GM23338 (cell line): ENCODE measurements at regions not wholly inside any gene's neighbourhood (a gene's known extent, or its start where the extent isn't known, plus 50 kb on each side); places are given as distances from the start of the nearest gene placed in this dataset.

Source experiments
- ATAC-seq: fragments of 200-7000 bp; cut with Tn5 transposase; 3 replicates; pipeline ENCODE4 v1.9.1; 2020
- DNase-seq: peaks from one replicate; pipeline ENCODE4 v3.0.0-alpha.2; 2015; ENCODE audit warnings: low spot score
- H2AFZ ChIP-seq: fragments of 200-600 bp; sonication (generic); 2 replicates; pipeline ENCODE4 v1.8.0; 2016; ENCODE audit warnings: antibody characterized with exemption, mild to moderate bottlenecking, moderate library complexity
- H3F3A ChIP-seq: fragments of 200-600 bp; sonication (generic); replicated peaks from 2 replicates; pipeline ENCODE4 v1.8.0; 2017; ENCODE audit warnings: antibody characterized with exemption, mixed run types, low read depth
- H3K27ac ChIP-seq: fragments of 200-600 bp; sonication (generic); 2 replicates; pipeline ENCODE4 v1.6.1; 2016; ENCODE audit warnings: low read depth
- H3K27me3 ChIP-seq: fragments of 200-600 bp; sonication (generic); 2 replicates; pipeline ENCODE4 v1.8.0; 2016; ENCODE audit warnings: mild to moderate bottlenecking, mixed run types, moderate library complexity; ENCODE audit not compliant: insufficient read depth
- H3K36me3 ChIP-seq: fragments of 200-600 bp; sonication (generic); 2 replicates; pipeline ENCODE4 v1.8.0; 2016; ENCODE audit warnings: mild to moderate bottlenecking; ENCODE audit not compliant: insufficient read depth
- H3K4me1 ChIP-seq: fragments of 200-600 bp; sonication (generic); 2 replicates; pipeline ENCODE4 v1.8.0; 2016; ENCODE audit warnings: mild to moderate bottlenecking, moderate library complexity; ENCODE audit not compliant: insufficient read depth
- H3K4me2 ChIP-seq: fragments of 200-600 bp; sonication (generic); 2 replicates; pipeline ENCODE4 v1.7.1; 2017; ENCODE audit warnings: mixed run types
- H3K4me3 ChIP-seq: fragments of 200-600 bp; sonication (generic); 2 replicates; pipeline ENCODE4 v1.6.1; 2016; ENCODE audit warnings: mixed run types
- H3K79me2 ChIP-seq: fragments of 200-600 bp; sonication (generic); replicated peaks from 2 replicates; pipeline ENCODE4 v1.8.0; 2017; ENCODE audit warnings: mild to moderate bottlenecking; ENCODE audit not compliant: insufficient read depth
- H3K9me2 ChIP-seq: fragments of 200-600 bp; sonication (generic); 2 replicates; pipeline ENCODE4 v1.8.0; 2017; ENCODE audit not compliant: insufficient read depth
- H4K20me1 ChIP-seq: fragments of 200-600 bp; sonication (generic); replicated peaks from 2 replicates; pipeline ENCODE4 v1.8.0; 2017; ENCODE audit warnings: mild to moderate bottlenecking; ENCODE audit not compliant: insufficient read depth
- H3K27ac Mint-ChIP-seq: 2 replicates; pipeline ENCODE4 v1.8.0; 2020; ENCODE audit warnings: inconsistent platforms, mild to moderate bottlenecking, moderate library complexity, mixed read lengths
- H3K27me3 Mint-ChIP-seq: 3 replicates; pipeline ENCODE4 v1.8.0; 2022; ENCODE audit warnings: low read depth, mild to moderate bottlenecking, moderate library complexity, mixed read lengths, inconsistent platforms; ENCODE audit not compliant: insufficient read depth, poor library complexity
- H3K36me3 Mint-ChIP-seq: 3 replicates; pipeline ENCODE4 v1.8.0; 2021; ENCODE audit warnings: low read depth, mild to moderate bottlenecking, inconsistent platforms, moderate library complexity, mixed read lengths
- H3K4me1 Mint-ChIP-seq: 3 replicates; pipeline ENCODE4 v1.8.0; 2020; ENCODE audit warnings: mild to moderate bottlenecking, inconsistent platforms, mixed read lengths
- H3K4me3 Mint-ChIP-seq: 3 replicates; pipeline ENCODE4 v1.8.0; 2021; ENCODE audit warnings: moderate library complexity, mild to moderate bottlenecking, inconsistent platforms, mixed read lengths
- H3K9me3 Mint-ChIP-seq: 3 replicates; pipeline ENCODE4 v1.8.0; 2020; ENCODE audit warnings: moderate library complexity, mild to moderate bottlenecking, inconsistent platforms, mixed read lengths
- CREB1 ChIP-seq: fragments of 250-450 bp; sonication (Bioruptor Pico); IDR thresholded peaks from 2 replicates; pipeline ENCODE4 v1.5.0; 2020; ENCODE audit warnings: low read depth, mild to moderate bottlenecking, moderate library complexity
- EZH2phosphoT487 ChIP-seq: fragments of 200-600 bp; sonication (generic); IDR thresholded peaks from one replicate; pipeline ENCODE4 v1.8.1; 2018; ENCODE audit warnings: antibody characterized with exemption; ENCODE audit not compliant: unreplicated experiment
- JUNB ChIP-seq: IDR thresholded peaks from one replicate; pipeline ENCODE4 v1.6.1; 2016; ENCODE audit warnings: antibody characterized with exemption; ENCODE audit not compliant: unreplicated experiment
- NANOG ChIP-seq: IDR thresholded peaks from 2 replicates; pipeline ENCODE4 v1.6.1; 2016; ENCODE audit warnings: antibody characterized with exemption, borderline replicate concordance
- POLR2AphosphoS5 ChIP-seq: IDR thresholded peaks from 2 replicates; pipeline ENCODE4 v1.6.1; 2016; ENCODE audit warnings: antibody characterized with exemption, low read depth
- ZNF331 ChIP-seq: fragments of 250-450 bp; sonication (Bioruptor Pico); IDR thresholded peaks from 2 replicates; pipeline ENCODE4 v1.5.0; 2020; ENCODE audit warnings: low read depth, mild to moderate bottlenecking, moderate library complexity
- TF ChIP-seq, protein P1 (sequence below): IDR thresholded peaks from one replicate; pipeline ENCODE4 v1.6.1; 2018; ENCODE audit warnings: antibody characterized with exemption; ENCODE audit not compliant: unreplicated experiment
- TF ChIP-seq, protein P2 (sequence below), 2 experiments: fragments of 200-600 bp in 1 of 2; sonication (generic) in 1 of 2; conservative IDR thresholded peaks; 2 replicates each; pipeline versions ENCODE4 v1.5.1 to v1.6.1; 2016 to 2017; ENCODE audit warnings: antibody characterized with exemption in 2 of 2, low read depth in 2 of 2, mild to moderate bottlenecking in 2 of 2, moderate library complexity in 1 of 2
- TF ChIP-seq, protein P3 (sequence below): IDR thresholded peaks from 2 replicates; pipeline ENCODE4 v1.6.1; 2016; ENCODE audit warnings: antibody characterized with exemption
- TF ChIP-seq, protein P4 (sequence below): fragments of 250-450 bp; sonication (Bioruptor Pico); IDR thresholded peaks from 2 replicates; pipeline ENCODE4 v1.5.0; 2020; ENCODE audit warnings: mild to moderate bottlenecking, moderate library complexity

DNA sequence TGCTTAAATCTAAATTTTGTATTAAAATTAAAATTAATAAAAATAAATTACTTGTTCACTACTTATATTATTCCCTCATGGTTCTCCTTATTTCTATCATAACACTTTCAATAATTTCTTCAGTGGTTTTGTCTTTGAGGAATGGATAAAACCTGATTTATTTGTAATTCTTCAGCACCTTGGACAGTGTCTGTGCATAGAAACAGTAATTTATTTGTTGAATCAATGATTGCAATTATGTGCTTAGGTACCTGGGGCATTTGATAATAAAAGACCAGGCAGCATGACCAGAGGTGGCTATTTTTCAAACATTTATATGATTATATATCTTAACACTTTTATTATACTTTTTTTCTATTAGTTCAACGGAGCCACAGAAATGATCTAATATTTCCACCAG, 1062.7 kb downstream of the DSC3 start:
- no peaks in the 10 kb centered on the region for H3K9me3 Mint-ChIP-seq
- TF ChIP-seq JUNB (no peak), EZH2phosphoT487 (no peak)
- TF ChIP-seq, protein P1, sequence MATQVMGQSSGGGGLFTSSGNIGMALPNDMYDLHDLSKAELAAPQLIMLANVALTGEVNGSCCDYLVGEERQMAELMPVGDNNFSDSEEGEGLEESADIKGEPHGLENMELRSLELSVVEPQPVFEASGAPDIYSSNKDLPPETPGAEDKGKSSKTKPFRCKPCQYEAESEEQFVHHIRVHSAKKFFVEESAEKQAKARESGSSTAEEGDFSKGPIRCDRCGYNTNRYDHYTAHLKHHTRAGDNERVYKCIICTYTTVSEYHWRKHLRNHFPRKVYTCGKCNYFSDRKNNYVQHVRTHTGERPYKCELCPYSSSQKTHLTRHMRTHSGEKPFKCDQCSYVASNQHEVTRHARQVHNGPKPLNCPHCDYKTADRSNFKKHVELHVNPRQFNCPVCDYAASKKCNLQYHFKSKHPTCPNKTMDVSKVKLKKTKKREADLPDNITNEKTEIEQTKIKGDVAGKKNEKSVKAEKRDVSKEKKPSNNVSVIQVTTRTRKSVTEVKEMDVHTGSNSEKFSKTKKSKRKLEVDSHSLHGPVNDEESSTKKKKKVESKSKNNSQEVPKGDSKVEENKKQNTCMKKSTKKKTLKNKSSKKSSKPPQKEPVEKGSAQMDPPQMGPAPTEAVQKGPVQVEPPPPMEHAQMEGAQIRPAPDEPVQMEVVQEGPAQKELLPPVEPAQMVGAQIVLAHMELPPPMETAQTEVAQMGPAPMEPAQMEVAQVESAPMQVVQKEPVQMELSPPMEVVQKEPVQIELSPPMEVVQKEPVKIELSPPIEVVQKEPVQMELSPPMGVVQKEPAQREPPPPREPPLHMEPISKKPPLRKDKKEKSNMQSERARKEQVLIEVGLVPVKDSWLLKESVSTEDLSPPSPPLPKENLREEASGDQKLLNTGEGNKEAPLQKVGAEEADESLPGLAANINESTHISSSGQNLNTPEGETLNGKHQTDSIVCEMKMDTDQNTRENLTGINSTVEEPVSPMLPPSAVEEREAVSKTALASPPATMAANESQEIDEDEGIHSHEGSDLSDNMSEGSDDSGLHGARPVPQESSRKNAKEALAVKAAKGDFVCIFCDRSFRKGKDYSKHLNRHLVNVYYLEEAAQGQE, result peak; percentile 69
- TF ChIP-seq, protein P2, sequence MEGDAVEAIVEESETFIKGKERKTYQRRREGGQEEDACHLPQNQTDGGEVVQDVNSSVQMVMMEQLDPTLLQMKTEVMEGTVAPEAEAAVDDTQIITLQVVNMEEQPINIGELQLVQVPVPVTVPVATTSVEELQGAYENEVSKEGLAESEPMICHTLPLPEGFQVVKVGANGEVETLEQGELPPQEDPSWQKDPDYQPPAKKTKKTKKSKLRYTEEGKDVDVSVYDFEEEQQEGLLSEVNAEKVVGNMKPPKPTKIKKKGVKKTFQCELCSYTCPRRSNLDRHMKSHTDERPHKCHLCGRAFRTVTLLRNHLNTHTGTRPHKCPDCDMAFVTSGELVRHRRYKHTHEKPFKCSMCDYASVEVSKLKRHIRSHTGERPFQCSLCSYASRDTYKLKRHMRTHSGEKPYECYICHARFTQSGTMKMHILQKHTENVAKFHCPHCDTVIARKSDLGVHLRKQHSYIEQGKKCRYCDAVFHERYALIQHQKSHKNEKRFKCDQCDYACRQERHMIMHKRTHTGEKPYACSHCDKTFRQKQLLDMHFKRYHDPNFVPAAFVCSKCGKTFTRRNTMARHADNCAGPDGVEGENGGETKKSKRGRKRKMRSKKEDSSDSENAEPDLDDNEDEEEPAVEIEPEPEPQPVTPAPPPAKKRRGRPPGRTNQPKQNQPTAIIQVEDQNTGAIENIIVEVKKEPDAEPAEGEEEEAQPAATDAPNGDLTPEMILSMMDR (conservative IDR thresholded peaks at IDR 0.05; ENCODE audit: low read depth in 2 of 2), result no peak
- TF ChIP-seq, protein P3, sequence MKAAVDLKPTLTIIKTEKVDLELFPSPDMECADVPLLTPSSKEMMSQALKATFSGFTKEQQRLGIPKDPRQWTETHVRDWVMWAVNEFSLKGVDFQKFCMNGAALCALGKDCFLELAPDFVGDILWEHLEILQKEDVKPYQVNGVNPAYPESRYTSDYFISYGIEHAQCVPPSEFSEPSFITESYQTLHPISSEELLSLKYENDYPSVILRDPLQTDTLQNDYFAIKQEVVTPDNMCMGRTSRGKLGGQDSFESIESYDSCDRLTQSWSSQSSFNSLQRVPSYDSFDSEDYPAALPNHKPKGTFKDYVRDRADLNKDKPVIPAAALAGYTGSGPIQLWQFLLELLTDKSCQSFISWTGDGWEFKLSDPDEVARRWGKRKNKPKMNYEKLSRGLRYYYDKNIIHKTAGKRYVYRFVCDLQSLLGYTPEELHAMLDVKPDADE, result no peak

DNA sequence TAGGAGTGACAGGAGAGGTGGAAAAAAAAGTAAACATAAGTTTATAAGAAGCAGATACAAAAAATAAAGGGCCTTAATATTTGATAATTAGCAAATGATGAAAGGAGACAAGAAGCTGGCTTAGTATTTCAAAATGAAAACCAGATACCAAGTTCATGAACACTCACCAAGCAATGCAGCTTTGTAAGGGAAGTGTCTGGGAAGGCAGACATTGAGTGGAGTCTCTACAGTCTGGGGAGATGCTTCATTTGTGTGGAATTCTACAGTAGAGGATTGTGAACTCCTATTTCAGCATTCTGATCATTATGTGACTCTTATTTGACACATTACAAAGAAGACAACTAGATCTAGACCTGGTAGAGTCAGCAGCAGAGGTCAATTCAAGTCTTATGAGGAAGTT, 1072.7 kb downstream of the DSC3 start:
- H3K27ac ChIP-seq, result no peak overlapping the region
- no peak for ATAC-seq
- no peaks in the 10 kb centered on the region for H3K36me3 ChIP-seq
- H3K4me3 Mint-ChIP-seq, result no peak overlapping the region
- H3K27ac Mint-ChIP-seq, result no peak overlapping the region
- H3K27me3 ChIP-seq, result no peaks in the 10 kb centered on the region
- no peak overlapping the region for H2AFZ ChIP-seq
- no peaks in the 10 kb centered on the region for H3K4me1 Mint-ChIP-seq
- no peak overlapping the region for H3K4me2 ChIP-seq
- H3K27me3 Mint-ChIP-seq, result no peaks in the 10 kb centered on the region
- H3F3A ChIP-seq, result no peaks in the 10 kb centered on the region
- no peak for DNase-seq
- H3K36me3 Mint-ChIP-seq, result no peaks in the 10 kb centered on the region
- H3K79me2 ChIP-seq, result no peaks in the 10 kb centered on the region
- H3K9me3 Mint-ChIP-seq, result no peaks in the 10 kb centered on the region
- H3K4me1 ChIP-seq, result no peaks in the 10 kb centered on the region
- H4K20me1 ChIP-seq, result no peaks in the 10 kb centered on the region
- no peak overlapping the region for H3K4me3 ChIP-seq
- H3K9me2 ChIP-seq, result no peaks in the 10 kb centered on the region
- TF ChIP-seq JUNB (no peak), EZH2phosphoT487 (no peak), NANOG (no peak), POLR2AphosphoS5 (no peak), CREB1 (CRISPR knock-in tag) (no peak), ZNF331 (CRISPR knock-in tag) (no peak)
- TF ChIP-seq, protein P4, sequence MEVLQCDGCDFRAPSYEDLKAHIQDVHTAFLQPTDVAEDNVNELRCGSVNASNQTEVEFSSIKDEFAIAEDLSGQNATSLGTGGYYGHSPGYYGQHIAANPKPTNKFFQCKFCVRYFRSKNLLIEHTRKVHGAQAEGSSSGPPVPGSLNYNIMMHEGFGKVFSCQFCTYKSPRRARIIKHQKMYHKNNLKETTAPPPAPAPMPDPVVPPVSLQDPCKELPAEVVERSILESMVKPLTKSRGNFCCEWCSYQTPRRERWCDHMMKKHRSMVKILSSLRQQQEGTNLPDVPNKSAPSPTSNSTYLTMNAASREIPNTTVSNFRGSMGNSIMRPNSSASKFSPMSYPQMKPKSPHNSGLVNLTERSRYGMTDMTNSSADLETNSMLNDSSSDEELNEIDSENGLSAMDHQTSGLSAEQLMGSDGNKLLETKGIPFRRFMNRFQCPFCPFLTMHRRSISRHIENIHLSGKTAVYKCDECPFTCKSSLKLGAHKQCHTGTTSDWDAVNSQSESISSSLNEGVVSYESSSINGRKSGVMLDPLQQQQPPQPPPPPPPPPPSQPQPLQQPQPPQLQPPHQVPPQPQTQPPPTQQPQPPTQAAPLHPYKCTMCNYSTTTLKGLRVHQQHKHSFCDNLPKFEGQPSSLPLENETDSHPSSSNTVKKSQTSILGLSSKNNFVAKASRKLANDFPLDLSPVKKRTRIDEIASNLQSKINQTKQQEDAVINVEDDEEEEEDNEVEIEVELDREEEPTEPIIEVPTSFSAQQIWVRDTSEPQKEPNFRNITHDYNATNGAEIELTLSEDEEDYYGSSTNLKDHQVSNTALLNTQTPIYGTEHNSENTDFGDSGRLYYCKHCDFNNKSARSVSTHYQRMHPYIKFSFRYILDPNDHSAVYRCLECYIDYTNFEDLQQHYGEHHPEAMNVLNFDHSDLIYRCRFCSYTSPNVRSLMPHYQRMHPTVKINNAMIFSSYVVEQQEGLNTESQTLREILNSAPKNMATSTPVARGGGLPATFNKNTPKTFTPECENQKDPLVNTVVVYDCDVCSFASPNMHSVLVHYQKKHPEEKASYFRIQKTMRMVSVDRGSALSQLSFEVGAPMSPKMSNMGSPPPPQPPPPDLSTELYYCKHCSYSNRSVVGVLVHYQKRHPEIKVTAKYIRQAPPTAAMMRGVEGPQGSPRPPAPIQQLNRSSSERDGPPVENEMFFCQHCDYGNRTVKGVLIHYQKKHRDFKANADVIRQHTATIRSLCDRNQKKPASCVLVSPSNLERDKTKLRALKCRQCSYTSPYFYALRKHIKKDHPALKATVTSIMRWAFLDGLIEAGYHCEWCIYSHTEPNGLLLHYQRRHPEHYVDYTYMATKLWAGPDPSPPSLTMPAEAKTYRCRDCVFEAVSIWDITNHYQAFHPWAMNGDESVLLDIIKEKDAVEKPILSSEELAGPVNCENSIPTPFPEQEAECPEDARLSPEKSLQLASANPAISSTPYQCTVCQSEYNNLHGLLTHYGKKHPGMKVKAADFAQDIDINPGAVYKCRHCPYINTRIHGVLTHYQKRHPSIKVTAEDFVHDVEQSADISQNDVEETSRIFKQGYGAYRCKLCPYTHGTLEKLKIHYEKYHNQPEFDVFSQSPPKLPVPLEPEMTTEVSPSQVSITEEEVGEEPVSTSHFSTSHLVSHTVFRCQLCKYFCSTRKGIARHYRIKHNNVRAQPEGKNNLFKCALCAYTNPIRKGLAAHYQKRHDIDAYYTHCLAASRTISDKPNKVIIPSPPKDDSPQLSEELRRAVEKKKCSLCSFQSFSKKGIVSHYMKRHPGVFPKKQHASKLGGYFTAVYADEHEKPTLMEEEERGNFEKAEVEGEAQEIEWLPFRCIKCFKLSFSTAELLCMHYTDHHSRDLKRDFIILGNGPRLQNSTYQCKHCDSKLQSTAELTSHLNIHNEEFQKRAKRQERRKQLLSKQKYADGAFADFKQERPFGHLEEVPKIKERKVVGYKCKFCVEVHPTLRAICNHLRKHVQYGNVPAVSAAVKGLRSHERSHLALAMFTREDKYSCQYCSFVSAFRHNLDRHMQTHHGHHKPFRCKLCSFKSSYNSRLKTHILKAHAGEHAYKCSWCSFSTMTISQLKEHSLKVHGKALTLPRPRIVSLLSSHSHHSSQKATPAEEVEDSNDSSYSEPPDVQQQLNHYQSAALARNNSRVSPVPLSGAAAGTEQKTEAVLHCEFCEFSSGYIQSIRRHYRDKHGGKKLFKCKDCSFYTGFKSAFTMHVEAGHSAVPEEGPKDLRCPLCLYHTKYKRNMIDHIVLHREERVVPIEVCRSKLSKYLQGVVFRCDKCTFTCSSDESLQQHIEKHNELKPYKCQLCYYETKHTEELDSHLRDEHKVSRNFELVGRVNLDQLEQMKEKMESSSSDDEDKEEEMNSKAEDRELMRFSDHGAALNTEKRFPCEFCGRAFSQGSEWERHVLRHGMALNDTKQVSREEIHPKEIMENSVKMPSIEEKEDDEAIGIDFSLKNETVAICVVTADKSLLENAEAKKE (CRISPR knock-in tag), result no peak

More for the DNA sequence above, 1062.7 kb downstream of the DSC3 start:
- no peaks in the 10 kb centered on the region for H3K79me2 ChIP-seq
- no peak overlapping the region for H3K27ac ChIP-seq
- no peak overlapping the region for H3K4me3 ChIP-seq
- H3K36me3 ChIP-seq, result no peaks in the 10 kb centered on the region
- H3K4me3 Mint-ChIP-seq, result no peak overlapping the region
- no peaks in the 10 kb centered on the region for H3K9me2 ChIP-seq
- H3K36me3 Mint-ChIP-seq, result no peaks in the 10 kb centered on the region
- no peak overlapping the region for H2AFZ ChIP-seq
- H3K27me3 ChIP-seq, result no peaks in the 10 kb centered on the region
- no peaks in the 10 kb centered on the region for H3F3A ChIP-seq
- no peak for ATAC-seq
- no peaks in the 10 kb centered on the region for H3K27me3 Mint-ChIP-seq
- H3K27ac Mint-ChIP-seq, result no peak overlapping the region
- no peak overlapping the region for H3K4me2 ChIP-seq
- peak; percentile 32 for DNase-seq
- H3K4me1 Mint-ChIP-seq, result no peaks in the 10 kb centered on the region
- H3K4me1 ChIP-seq, result no peaks in the 10 kb centered on the region
- H4K20me1 ChIP-seq, result no peaks in the 10 kb centered on the region
